RWPE1 (cell line): ENCODE measurements at regions not wholly inside any gene's neighbourhood (a gene's known extent, or its start where the extent isn't known, plus 50 kb on each side); places are given as distances from the start of the nearest gene placed in this dataset.

Source experiments
- CTCF ChIA-PET: fragments of 350-600 bp; sonication (Branson Sonifier 250); formaldehyde crosslinking; extraction: SDS; loops from one replicate; lab custom pipeline; 2021; lab: Yijun Ruan, JAX
- POLR2A ChIA-PET: fragments of 400-600 bp; formaldehyde crosslinking; extraction: SDS; loops from one replicate; lab custom pipeline; 2020; ENCODE audit warnings: antibody characterized with exemption; ENCODE audit not compliant: low non-redundant PET; lab: Yijun Ruan, JAX
- DNase-seq: peaks from one replicate; pipeline ENCODE4 v3.0.0; 2012; ENCODE audit warnings: low spot score
- H3K27ac ChIP-seq: fragments of 450-650 bp; 2 replicates; pipeline ENCODE4 v1.5.1; 2017
- CTCF ChIP-seq: fragments of 450-650 bp; conservative IDR thresholded peaks from 2 replicates; pipeline ENCODE4 v1.5.1; 2017; ENCODE audit warnings: low read depth, mild to moderate bottlenecking

GRCh38 chr6:147829835-147830234 lies 321.3 kb downstream of the SAMD5 start:
- ChIA-PET POLR2A (no interaction called here), CTCF (no interaction called here)
- no peak overlapping the region for H3K27ac ChIP-seq
- TF ChIP-seq CTCF: no peak
- DNase-seq: no peak

DNA sequence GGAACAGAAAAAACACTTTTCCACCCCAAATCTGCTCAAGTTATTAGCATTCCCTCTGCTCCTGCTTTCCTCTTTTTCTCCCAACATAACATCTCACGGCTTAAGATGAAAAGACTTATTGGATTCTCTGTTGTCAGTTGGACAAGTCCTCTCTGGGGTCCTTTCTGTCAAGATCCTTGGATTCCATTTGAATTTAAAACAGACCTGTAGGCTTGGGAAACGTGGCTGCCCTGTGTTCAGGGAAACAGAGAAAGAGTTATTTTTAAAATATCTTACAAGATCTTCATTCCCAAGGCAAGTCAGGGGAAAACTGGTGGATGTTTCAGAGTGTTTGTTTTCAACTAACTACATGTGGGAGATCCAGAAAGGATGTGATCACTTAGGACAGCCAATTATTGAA lies 322.9 kb downstream of the SAMD5 start:
- ChIA-PET CTCF (no interaction called here), POLR2A (no interaction called here)
- H3K27ac ChIP-seq: no peak overlapping the region
- TF ChIP-seq CTCF: no peak
- no peak for DNase-seq

- TF ChIP-seq CTCF: no peak
- DNase-seq: no peak
- H3K27ac ChIP-seq: no peak overlapping the region
- CTCF ChIA-PET: interaction anchor here (0.6 kb wide), 1 partner anchor 465 kb away, joined by 3 read pairs; no protein-coding TSS in a partner anchor
- POLR2A ChIA-PET: no interaction called here
Measured at GRCh38 chr6:147833607-147834006, 325.1 kb downstream of the SAMD5 start.

DNA sequence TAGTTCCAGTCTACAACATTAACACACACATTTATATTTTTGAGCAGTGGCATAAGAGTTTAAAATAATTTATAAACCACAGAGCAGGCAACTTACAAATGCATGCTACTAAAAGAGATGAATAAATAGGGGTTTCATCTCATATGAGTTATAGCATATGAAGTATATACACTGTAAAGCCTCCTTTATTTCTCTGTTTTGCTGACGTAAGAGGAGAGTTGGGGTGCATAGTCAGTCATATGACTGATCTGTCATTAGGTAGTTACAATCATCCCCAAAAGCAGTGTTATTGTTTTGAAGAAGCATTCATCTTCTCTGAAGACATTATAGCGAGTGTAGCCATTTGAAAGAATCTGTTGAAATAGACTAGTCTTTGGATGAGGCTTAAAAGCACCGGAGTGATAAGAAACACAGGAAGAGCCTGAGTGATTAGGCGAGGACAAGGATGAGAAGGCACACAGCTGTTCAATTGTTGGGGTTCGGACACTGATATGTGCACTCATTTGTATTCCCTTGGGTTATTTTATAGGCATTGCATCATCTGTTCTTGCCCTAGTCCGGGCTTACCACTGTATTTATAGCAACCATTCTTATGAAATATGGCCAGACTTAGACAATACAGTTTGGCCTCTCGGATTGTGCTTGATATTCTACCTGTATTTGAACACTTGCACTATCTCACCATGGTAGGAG lies 325.7 kb downstream of the SAMD5 start:
- H3K27ac ChIP-seq: no peak overlapping the region
- no peak for TF ChIP-seq CTCF
- POLR2A ChIA-PET: no interaction called here
- CTCF ChIA-PET: no interaction called here
- DNase-seq: no peak

GRCh38 chr6:147837540-147837939 lies 329.1 kb downstream of the SAMD5 start:
- DNase-seq: no peak
- POLR2A ChIA-PET: no interaction called here

More at GRCh38 chr6:147837540-147837939, 329.1 kb downstream of the SAMD5 start:
- TF ChIP-seq CTCF: no peak
- H3K27ac ChIP-seq: no peak overlapping the region
- CTCF ChIA-PET: no interaction called here
